Panc1 (cell line): ENCODE measurements at regions not wholly inside any gene's neighbourhood (a gene's known extent, or its start where the extent isn't known, plus 50 kb on each side); places are given as distances from the start of the nearest gene placed in this dataset.

Source experiments
- ATAC-seq: fragments of 200-7000 bp; cut with Tn5 transposase; 2 replicates; pipeline ENCODE4 v1.9.1; 2020; ENCODE audit warnings: mild to moderate bottlenecking, moderate library complexity
- BruUV-seq: library from RNA; stranded (reverse); fragments of 400-500 nt; replicated peaks from 2 replicates; lab custom pipeline; 2021; lab: Mats Ljungman, UMichigan
- CTCF ChIA-PET: fragments of 300-600 bp; sonication (Branson Sonifier 250); formaldehyde crosslinking; loops from one replicate; lab custom pipeline; 2022; ENCODE audit warnings: antibody characterized with exemption; lab: Charles Lee
- POLR2A ChIA-PET: fragments of 300-600 bp; sonication (Branson Sonifier 250); formaldehyde crosslinking; loops from one replicate; lab custom pipeline; 2022; ENCODE audit warnings: antibody characterized with exemption; lab: Charles Lee
- DNase-seq: peaks from one replicate; pipeline ENCODE4 v3.0.0-alpha.2; 2010; ENCODE audit warnings: low read depth, low spot score
- H3K27ac ChIP-seq: 2 replicates; pipeline ENCODE4 v1.5.1; 2011; ENCODE audit warnings: mild to moderate bottlenecking, low read length, inconsistent platforms
- H3K27me3 ChIP-seq: fragments of 200-500 bp; sonication (Bioruptor generic); 2 replicates; pipeline ENCODE4 v1.6.0; 2014; ENCODE audit warnings: low read length, inconsistent platforms; ENCODE audit not compliant: control insufficient read depth, insufficient read depth
- H3K36me3 ChIP-seq: fragments of 200-500 bp; sonication (Bioruptor generic); 2 replicates; pipeline ENCODE4 v1.5.1; 2014; ENCODE audit warnings: inconsistent platforms, mild to moderate bottlenecking, low read length, moderate library complexity; ENCODE audit not compliant: control insufficient read depth, insufficient read depth
- H3K4me1 ChIP-seq: 2 replicates; pipeline ENCODE4 v1.5.1; 2011; ENCODE audit warnings: inconsistent platforms, mild to moderate bottlenecking, low read length, moderate library complexity; ENCODE audit not compliant: control insufficient read depth, insufficient read depth
- H3K4me3 ChIP-seq, 2 experiments: 2 replicates each; pipeline ENCODE4 v1.5.1; 2011 to 2012; ENCODE audit warnings: low read depth in 2 of 2, low read length in 2 of 2, mild to moderate bottlenecking in 2 of 2, inconsistent platforms in 1 of 2, moderate library complexity in 1 of 2
- H3K9me3 ChIP-seq: fragments of 200-500 bp; sonication (Bioruptor generic); 2 replicates; pipeline ENCODE4 v1.5.1; 2014; ENCODE audit warnings: low read depth, mild to moderate bottlenecking, inconsistent platforms, low read length, moderate library complexity; ENCODE audit not compliant: control insufficient read depth, insufficient read depth
- POLR2AphosphoS5 ChIP-seq: IDR thresholded peaks from 2 replicates; pipeline ENCODE4 v1.6.1; 2012; ENCODE audit warnings: mild to moderate bottlenecking, low read depth, low read length, moderate library complexity
- SIN3A ChIP-seq: IDR thresholded peaks from 2 replicates; pipeline ENCODE4 v1.6.1; 2012; ENCODE audit warnings: low read depth, mild to moderate bottlenecking, low read length, moderate library complexity, borderline replicate concordance; ENCODE audit not compliant: insufficient read depth
- TCF7L2 ChIP-seq: IDR thresholded peaks from 2 replicates; pipeline ENCODE4 v1.6.1; 2011; ENCODE audit warnings: mild to moderate bottlenecking, low read depth, low read length, inconsistent platforms
- in situ Hi-C: cut with HindIII; loops from 2 replicates; pipeline ENCODE4 v1.10.0; 2016; ENCODE audit warnings: low sequenced_read_pairs, low pct_unique_long_range_greater_than_20kb
- intact Hi-C: fragments of 100-400 bp; cut with micrococcal nuclease; formaldehyde crosslinking; loops from one replicate; pipeline ENCODE4 v1.10.0; 2022; ENCODE audit not compliant: unreplicated experiment
- TF ChIP-seq, protein P1 (sequence below): fragments of 450-650 bp; IDR thresholded peaks from 2 replicates; pipeline ENCODE4 v1.5.1; 2017; ENCODE audit warnings: mild to moderate bottlenecking
- TF ChIP-seq, protein P2 (sequence below), 2 experiments: IDR thresholded peaks; 2 replicates each; pipeline ENCODE4 v1.6.1; 2011 to 2012; ENCODE audit warnings: low read depth in 2 of 2, control low read depth in 1 of 2, low read length in 1 of 2, mild to moderate bottlenecking in 1 of 2, moderate library complexity in 1 of 2; ENCODE audit not compliant: insufficient read depth in 1 of 2

DNA sequence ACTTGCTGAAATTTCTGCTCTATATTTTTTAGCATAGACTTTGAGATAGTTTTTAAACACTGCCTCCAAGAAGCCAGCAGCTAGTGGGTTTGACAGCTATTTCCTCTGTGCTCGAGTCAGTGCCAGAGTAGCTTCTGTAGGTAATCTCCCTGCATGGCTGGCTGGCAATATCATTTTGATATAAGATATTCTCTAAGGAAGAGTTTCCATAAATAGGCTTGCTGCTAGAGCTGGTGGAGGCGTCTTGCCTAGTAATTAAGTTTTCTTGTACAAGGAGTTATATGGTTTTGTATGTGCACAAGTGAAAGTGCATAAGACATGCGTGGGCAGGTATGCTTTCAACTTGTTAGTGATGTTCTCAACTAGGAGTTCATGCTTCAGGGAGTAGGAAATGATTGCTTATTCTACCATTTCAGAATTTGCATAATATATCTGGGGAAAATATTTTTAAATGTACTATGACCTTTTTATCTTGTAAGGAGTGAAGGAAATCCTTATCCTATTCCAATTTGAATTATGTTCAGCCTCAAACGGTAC lies 74.1 kb upstream of the CCL21 start:
- Histone ChIP-seq H3K27ac (no peak overlapping the region), H3K4me1 (no peaks in the 10 kb centered on the region), H3K27me3 (peaks cover 42% of the 10 kb centered on the region), H3K36me3 (no peaks in the 10 kb centered on the region), H3K9me3 (no peaks in the 10 kb centered on the region), H3K4me3 (no peak overlapping the region)
- no TSS peak for BruUV-seq
- ATAC-seq (no peak), DNase-seq (no peak)
- ChIA-PET POLR2A (no interaction called here), CTCF (interaction anchor here (0.8 kb wide), 1 partner anchor 82 kb away, joined by 3 read pairs; no protein-coding TSS in a partner anchor)
- no peak for TF ChIP-seq SIN3A
- TF ChIP-seq, protein P1, sequence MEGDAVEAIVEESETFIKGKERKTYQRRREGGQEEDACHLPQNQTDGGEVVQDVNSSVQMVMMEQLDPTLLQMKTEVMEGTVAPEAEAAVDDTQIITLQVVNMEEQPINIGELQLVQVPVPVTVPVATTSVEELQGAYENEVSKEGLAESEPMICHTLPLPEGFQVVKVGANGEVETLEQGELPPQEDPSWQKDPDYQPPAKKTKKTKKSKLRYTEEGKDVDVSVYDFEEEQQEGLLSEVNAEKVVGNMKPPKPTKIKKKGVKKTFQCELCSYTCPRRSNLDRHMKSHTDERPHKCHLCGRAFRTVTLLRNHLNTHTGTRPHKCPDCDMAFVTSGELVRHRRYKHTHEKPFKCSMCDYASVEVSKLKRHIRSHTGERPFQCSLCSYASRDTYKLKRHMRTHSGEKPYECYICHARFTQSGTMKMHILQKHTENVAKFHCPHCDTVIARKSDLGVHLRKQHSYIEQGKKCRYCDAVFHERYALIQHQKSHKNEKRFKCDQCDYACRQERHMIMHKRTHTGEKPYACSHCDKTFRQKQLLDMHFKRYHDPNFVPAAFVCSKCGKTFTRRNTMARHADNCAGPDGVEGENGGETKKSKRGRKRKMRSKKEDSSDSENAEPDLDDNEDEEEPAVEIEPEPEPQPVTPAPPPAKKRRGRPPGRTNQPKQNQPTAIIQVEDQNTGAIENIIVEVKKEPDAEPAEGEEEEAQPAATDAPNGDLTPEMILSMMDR = no peak
- TF ChIP-seq POLR2AphosphoS5 = no peak
- no peak for TF ChIP-seq TCF7L2
- TF ChIP-seq, protein P2, sequence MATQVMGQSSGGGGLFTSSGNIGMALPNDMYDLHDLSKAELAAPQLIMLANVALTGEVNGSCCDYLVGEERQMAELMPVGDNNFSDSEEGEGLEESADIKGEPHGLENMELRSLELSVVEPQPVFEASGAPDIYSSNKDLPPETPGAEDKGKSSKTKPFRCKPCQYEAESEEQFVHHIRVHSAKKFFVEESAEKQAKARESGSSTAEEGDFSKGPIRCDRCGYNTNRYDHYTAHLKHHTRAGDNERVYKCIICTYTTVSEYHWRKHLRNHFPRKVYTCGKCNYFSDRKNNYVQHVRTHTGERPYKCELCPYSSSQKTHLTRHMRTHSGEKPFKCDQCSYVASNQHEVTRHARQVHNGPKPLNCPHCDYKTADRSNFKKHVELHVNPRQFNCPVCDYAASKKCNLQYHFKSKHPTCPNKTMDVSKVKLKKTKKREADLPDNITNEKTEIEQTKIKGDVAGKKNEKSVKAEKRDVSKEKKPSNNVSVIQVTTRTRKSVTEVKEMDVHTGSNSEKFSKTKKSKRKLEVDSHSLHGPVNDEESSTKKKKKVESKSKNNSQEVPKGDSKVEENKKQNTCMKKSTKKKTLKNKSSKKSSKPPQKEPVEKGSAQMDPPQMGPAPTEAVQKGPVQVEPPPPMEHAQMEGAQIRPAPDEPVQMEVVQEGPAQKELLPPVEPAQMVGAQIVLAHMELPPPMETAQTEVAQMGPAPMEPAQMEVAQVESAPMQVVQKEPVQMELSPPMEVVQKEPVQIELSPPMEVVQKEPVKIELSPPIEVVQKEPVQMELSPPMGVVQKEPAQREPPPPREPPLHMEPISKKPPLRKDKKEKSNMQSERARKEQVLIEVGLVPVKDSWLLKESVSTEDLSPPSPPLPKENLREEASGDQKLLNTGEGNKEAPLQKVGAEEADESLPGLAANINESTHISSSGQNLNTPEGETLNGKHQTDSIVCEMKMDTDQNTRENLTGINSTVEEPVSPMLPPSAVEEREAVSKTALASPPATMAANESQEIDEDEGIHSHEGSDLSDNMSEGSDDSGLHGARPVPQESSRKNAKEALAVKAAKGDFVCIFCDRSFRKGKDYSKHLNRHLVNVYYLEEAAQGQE (IDR thresholded peaks at IDR 0.05; ENCODE audit: insufficient read depth in 1 of 2, low read depth in 2 of 2, low read length in 1 of 2) = no peak
- in situ Hi-C loops = no loop called here
- intact Hi-C loops = no loop called here

DNA sequence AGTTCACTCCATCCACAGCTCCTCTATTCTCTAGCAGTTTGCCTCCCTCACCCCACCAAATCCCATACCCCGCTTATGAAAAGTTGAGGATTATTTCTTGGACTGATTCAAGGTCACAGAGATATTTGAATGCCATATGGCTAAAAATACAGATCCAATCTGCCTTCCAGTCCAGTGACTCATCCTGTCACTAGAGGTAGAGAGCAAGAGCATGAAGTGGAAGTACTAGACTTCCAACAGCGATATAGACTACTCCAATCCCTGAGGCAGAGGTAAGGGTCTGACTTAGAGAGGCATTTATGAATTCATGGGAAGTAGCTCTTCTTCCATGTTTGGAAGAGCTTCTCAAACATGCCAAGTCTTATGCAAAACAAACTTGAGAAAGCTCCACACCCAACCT lies 72.4 kb upstream of the CCL21 start:
- intact Hi-C loops (no loop called here), in situ Hi-C loops (no loop called here)
- no peak overlapping the region for H3K4me3 ChIP-seq
- no peak for DNase-seq
- no TSS peak for BruUV-seq
- no peaks in the 10 kb centered on the region for H3K36me3 ChIP-seq
- no peak for ATAC-seq
- no peak overlapping the region for H3K27ac ChIP-seq
- ChIA-PET CTCF (no interaction called here), POLR2A (no interaction called here)
- no peaks in the 10 kb centered on the region for H3K4me1 ChIP-seq
- H3K9me3 ChIP-seq = no peaks in the 10 kb centered on the region
- peaks cover 47% of the 10 kb centered on the region for H3K27me3 ChIP-seq
- TF ChIP-seq, protein P1 = no peak
- TF ChIP-seq POLR2AphosphoS5 = no peak
- TF ChIP-seq, protein P2 (IDR thresholded peaks at IDR 0.05; ENCODE audit: insufficient read depth in 1 of 2, low read depth in 2 of 2, low read length in 1 of 2) = no peak
- TF ChIP-seq SIN3A = no peak
- TF ChIP-seq TCF7L2 = no peak
